PC-3 (cell line): ENCODE measurements at regions not wholly inside any gene's neighbourhood (a gene's known extent, or its start where the extent isn't known, plus 50 kb on each side); places are given as distances from the start of the nearest gene placed in this dataset.

Source experiments
- ATAC-seq: fragments of 200-7000 bp; cut with Tn5 transposase; 2 replicates; pipeline ENCODE4 v1.9.1; 2020; ENCODE audit warnings: mild to moderate bottlenecking, moderate library complexity
- BruUV-seq: library from RNA; stranded (reverse); fragments of 400-500 nt; replicated peaks from 2 replicates; lab custom pipeline; 2021; lab: Mats Ljungman, UMichigan
- CTCF ChIA-PET: fragments of 300-600 bp; sonication (Branson Sonifier 250); formaldehyde crosslinking; loops from one replicate; lab custom pipeline; 2022; ENCODE audit warnings: antibody characterized with exemption; lab: Charles Lee
- POLR2A ChIA-PET: fragments of 300-600 bp; sonication (Branson Sonifier 250); formaldehyde crosslinking; loops from one replicate; lab custom pipeline; 2022; ENCODE audit warnings: antibody characterized with exemption; ENCODE audit not compliant: unreplicated experiment; lab: Charles Lee
- DNase-seq: peaks from one replicate; pipeline ENCODE4 v3.0.0-alpha.2; 2015
- H2AFZ ChIP-seq: fragments of 300-600 bp; sonication (generic); 2 replicates; pipeline ENCODE4 v1.6.0; 2016; ENCODE audit warnings: antibody characterized with exemption, low read length
- H3F3A ChIP-seq: fragments of 300-600 bp; sonication (generic); one replicate; pipeline ENCODE4 v1.6.0; 2017; ENCODE audit warnings: antibody characterized with exemption, low read length, control low read depth, mild to moderate bottlenecking; ENCODE audit not compliant: unreplicated experiment
- H3K27ac ChIP-seq: fragments of 300-600 bp; sonication (generic); 2 replicates; pipeline ENCODE4 v1.5.1; 2016; ENCODE audit warnings: mild to moderate bottlenecking, low read length
- H3K27me3 ChIP-seq: fragments of 300-600 bp; sonication (generic); 2 replicates; pipeline ENCODE4 v1.6.1; 2016; ENCODE audit warnings: low read length, mixed read lengths
- H3K36me3 ChIP-seq: fragments of 300-600 bp; sonication (generic); 2 replicates; pipeline ENCODE4 v1.6.1; 2016; ENCODE audit warnings: low read depth, mixed run types, low read length, mixed read lengths
- H3K4me1 ChIP-seq: fragments of 300-600 bp; sonication (generic); 2 replicates; pipeline ENCODE4 v1.5.1; 2016; ENCODE audit warnings: low read length; ENCODE audit not compliant: insufficient read depth
- H3K4me2 ChIP-seq: fragments of 300-600 bp; sonication (generic); 2 replicates; pipeline ENCODE4 v1.6.0; 2016; ENCODE audit warnings: low read length
- H3K4me3 ChIP-seq: fragments of 300-600 bp; sonication (generic); 2 replicates; pipeline ENCODE4 v1.5.1; 2016; ENCODE audit warnings: mild to moderate bottlenecking, low read length, mixed read lengths
- H3K79me2 ChIP-seq: fragments of 300-600 bp; sonication (generic); 2 replicates; pipeline ENCODE4 v1.6.1; 2017; ENCODE audit warnings: low read length, mixed read lengths
- H3K9ac ChIP-seq: fragments of 300-600 bp; sonication (generic); 2 replicates; pipeline ENCODE4 v1.6.0; 2016; ENCODE audit warnings: mild to moderate bottlenecking, low read length
- H3K9me2 ChIP-seq: fragments of 300-600 bp; sonication (generic); replicated peaks from 2 replicates; pipeline ENCODE4 v1.6.1; 2016; ENCODE audit warnings: mixed run types, low read length, mixed read lengths
- H3K9me3 ChIP-seq: fragments of 300-600 bp; sonication (generic); 2 replicates; pipeline ENCODE4 v1.6.1; 2016; ENCODE audit warnings: low read length, mixed read lengths
- H4K20me1 ChIP-seq: fragments of 300-600 bp; sonication (generic); 2 replicates; pipeline ENCODE4 v1.6.1; 2016; ENCODE audit warnings: low read length, mixed read lengths
- CTCF ChIP-seq: fragments of 300-600 bp; sonication (generic); conservative IDR thresholded peaks from 2 replicates; pipeline ENCODE4 v1.5.1; 2017; ENCODE audit warnings: antibody characterized with exemption, low read depth, mild to moderate bottlenecking, low read length
- EZH2 ChIP-seq: fragments of 300-600 bp; sonication (generic); IDR thresholded peaks from one replicate; pipeline ENCODE4 v1.6.1; 2017; ENCODE audit warnings: antibody characterized with exemption, mild to moderate bottlenecking, low read length; ENCODE audit not compliant: unreplicated experiment
- EZH2phosphoT487 ChIP-seq: fragments of 300-600 bp; sonication (generic); IDR thresholded peaks from 2 replicates; pipeline ENCODE4 v1.6.1; 2018; ENCODE audit warnings: mild to moderate bottlenecking, antibody characterized with exemption, low read length, borderline replicate concordance
- intact Hi-C: fragments of 100-400 bp; cut with micrococcal nuclease; formaldehyde crosslinking; loops from 2 replicates; pipeline ENCODE4 v1.9.0; 2023

- H3K9me2 ChIP-seq, result no peaks in the 10 kb centered on the region
- no peaks in the 10 kb centered on the region for H3K4me1 ChIP-seq
- no peak overlapping the region for H3K4me2 ChIP-seq
- no peaks in the 10 kb centered on the region for H4K20me1 ChIP-seq
- intact Hi-C loops, result no loop called here
- H3K4me3 ChIP-seq, result no peak overlapping the region
- ChIA-PET CTCF (no interaction called here), POLR2A (no interaction called here)
- no peaks in the 10 kb centered on the region for H3F3A ChIP-seq
- no peak overlapping the region for H3K27ac ChIP-seq
- DNase-seq (no peak), ATAC-seq (peak; percentile 29; the same call in 1 of the 2 replicates)
- no peaks in the 10 kb centered on the region for H3K9me3 ChIP-seq
- no peaks in the 10 kb centered on the region for H3K36me3 ChIP-seq
- H3K79me2 ChIP-seq, result no peaks in the 10 kb centered on the region
- H3K9ac ChIP-seq, result no peak overlapping the region
- H2AFZ ChIP-seq, result no peak overlapping the region
- no TSS peak for BruUV-seq
- no peak for TF ChIP-seq EZH2phosphoT487
- TF ChIP-seq CTCF, result peak; percentile 48; the same call in 1 of the 2 replicates
- no peak for TF ChIP-seq EZH2
- H3K27me3 ChIP-seq, result peaks cover 31% of the 10 kb centered on the region; the same call in 1 of the 2 replicates
These were observed 95.0 kb upstream of the GORAB start for GRCh38 chr1:170436928-170437327.

GRCh38 chr1:170445096-170445495 is 86.9 kb upstream of the GORAB start:
- no peaks in the 10 kb centered on the region for H3K36me3 ChIP-seq
- no peak overlapping the region for H2AFZ ChIP-seq
- H4K20me1 ChIP-seq, result no peaks in the 10 kb centered on the region
- H3K9me3 ChIP-seq, result no peaks in the 10 kb centered on the region
- intact Hi-C loops, result no loop called here
- H3K27me3 ChIP-seq, result peaks cover 15% of the 10 kb centered on the region; the same call in 1 of the 2 replicates
- TF ChIP-seq EZH2phosphoT487 (no peak), EZH2 (no peak), CTCF (no peak)
- no peak overlapping the region for H3K27ac ChIP-seq
- peaks cover 12% of the 10 kb centered on the region for H3K4me1 ChIP-seq
- H3K4me2 ChIP-seq, result peak overlapping the region; percentile 15
- ATAC-seq (peak; percentile 86), DNase-seq (peak; percentile 90)
- no TSS peak for BruUV-seq
- H3F3A ChIP-seq, result no peaks in the 10 kb centered on the region
- H3K4me3 ChIP-seq, result no peak overlapping the region
- H3K9me2 ChIP-seq, result no peaks in the 10 kb centered on the region
- POLR2A ChIA-PET, result interaction anchor here (0.6 kb wide), 1 partner anchor 13 kb away, joined by 4 read pairs; no protein-coding TSS in a partner anchor
- H3K9ac ChIP-seq, result no peak overlapping the region
- H3K79me2 ChIP-seq, result no peaks in the 10 kb centered on the region
- CTCF ChIA-PET, result no interaction called here

GRCh38 chr1:170448661-170449158 is 83.3 kb upstream of the GORAB start:
- intact Hi-C loops, result no loop called here

More at GRCh38 chr1:170448661-170449158, 83.3 kb upstream of the GORAB start:
- no peak for TF ChIP-seq EZH2phosphoT487
- TF ChIP-seq EZH2, result no peak
- TF ChIP-seq CTCF, result no peak
- Histone ChIP-seq H4K20me1 (no peaks in the 10 kb centered on the region), H3K27me3 (peaks cover 15% of the 10 kb centered on the region; the same call in 1 of the 2 replicates), H3K9me2 (no peaks in the 10 kb centered on the region), H3K9ac (no peak overlapping the region), H3K9me3 (no peaks in the 10 kb centered on the region), H3K27ac (no peak overlapping the region), H3K79me2 (no peaks in the 10 kb centered on the region), H3K4me1 (peaks cover 12% of the 10 kb centered on the region), H3K4me2 (no peak overlapping the region), H3K36me3 (no peaks in the 10 kb centered on the region), H3F3A (no peaks in the 10 kb centered on the region), H2AFZ (no peak overlapping the region), H3K4me3 (no peak overlapping the region)
- BruUV-seq, result no TSS peak
- ChIA-PET POLR2A (no interaction called here), CTCF (no interaction called here)
- ATAC-seq (no peak), DNase-seq (no peak)
